Astrocyte of the spinal cord (primary cell): ENCODE measurements at regions not wholly inside any gene's neighbourhood (a gene's known extent, or its start where the extent isn't known, plus 50 kb on each side); places are given as distances from the start of the nearest gene placed in this dataset.

Experiments
- DNase-seq: peaks from one replicate; pipeline ENCODE4 v3.0.0; 2011; ENCODE audit warnings: low read depth, low spot score
- H3K4me3 ChIP-seq: 2 replicates; pipeline ENCODE4 v1.5.1; 2011; ENCODE audit warnings: low read depth, mild to moderate bottlenecking, low read length, moderate library complexity
- CTCF ChIP-seq: IDR thresholded peaks from 2 replicates; pipeline ENCODE4 v1.5.1; 2012; ENCODE audit warnings: low read depth, mild to moderate bottlenecking, low read length, inconsistent platforms
- in situ Hi-C: cut with HindIII; loops from 2 replicates; pipeline ENCODE4 v1.10.0; 2017; ENCODE audit warnings: low sequenced_read_pairs

- no peak for DNase-seq
- in situ Hi-C loops = no loop called here
- TF ChIP-seq CTCF = no peak
- H3K4me3 ChIP-seq = no peak overlapping the region
Observed at GRCh38 chr10:1954300-1954699, 217.0 kb upstream of the ADARB2 start.

GRCh38 chr10:1952126-1953095 is 215.1 kb upstream of the ADARB2 start:
- H3K4me3 ChIP-seq = no peak overlapping the region
- no peak for TF ChIP-seq CTCF
- in situ Hi-C loops = no loop called here
- DNase-seq = no peak

GRCh38 chr10:1950803-1951495 is 213.6 kb upstream of the ADARB2 start:
- DNase-seq = no peak
- no peak overlapping the region for H3K4me3 ChIP-seq
- no peak for TF ChIP-seq CTCF
- in situ Hi-C loops = no loop called here

GRCh38 chr10:1947464-1948003 is 210.2 kb upstream of the ADARB2 start:
- in situ Hi-C loops = no loop called here

GRCh38 chr10:1944487-1944886 is 207.2 kb upstream of the ADARB2 start:
- TF ChIP-seq CTCF = no peak
- DNase-seq = no peak
- in situ Hi-C loops = no loop called here
- no peak overlapping the region for H3K4me3 ChIP-seq

More at GRCh38 chr10:1947464-1948003, 210.2 kb upstream of the ADARB2 start:
- H3K4me3 ChIP-seq = no peak overlapping the region
- no peak for TF ChIP-seq CTCF
- DNase-seq = no peak

- no peak overlapping the region for H3K4me3 ChIP-seq
- no peak for DNase-seq
- in situ Hi-C loops = no loop called here
- TF ChIP-seq CTCF = no peak
Observed at GRCh38 chr10:1942478-1942877, 205.2 kb upstream of the ADARB2 start.
